ENCODE measurements at regions not wholly inside any gene's neighbourhood (a gene's known extent, or its start where the extent isn't known, plus 50 kb on each side); places are given as distances from the start of the nearest gene placed in this dataset.

DNA sequence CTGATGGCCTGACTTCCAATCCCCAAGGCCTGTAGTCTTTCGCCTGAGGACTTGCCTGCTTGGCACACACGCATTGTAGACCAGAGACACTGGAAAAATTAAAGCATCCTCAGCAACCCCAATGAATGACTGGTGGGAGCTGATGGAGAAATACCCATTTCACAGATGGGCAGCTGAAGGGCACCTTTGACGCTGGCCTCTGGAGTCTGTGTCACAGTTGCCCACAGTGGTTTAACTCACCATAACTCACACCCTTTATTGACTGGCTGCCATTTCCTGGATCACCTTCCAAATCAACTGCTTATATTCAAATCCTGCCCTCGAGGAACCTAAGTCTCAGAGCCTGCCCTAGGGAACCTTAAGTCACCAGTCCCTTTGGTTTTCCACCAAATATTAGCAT, 183.1 kb downstream of the SHQ1 start:
- H3K4ac ChIP-seq (ENCODE audit: low read depth, low read length) = no peak overlapping the region
- no peaks in the 10 kb centered on the region for H3K27me3 ChIP-seq (ENCODE audit: insufficient read depth, low read length)
- H4K91ac ChIP-seq (ENCODE audit: insufficient read length, low read depth, low read length) = no peak overlapping the region
- no peaks in the 10 kb centered on the region for H3K79me1 ChIP-seq (ENCODE audit: insufficient read depth, low read depth, low read length, poor library complexity, severe bottlenecking)
- Mint-ChIP-seq H3K36me3 (ENCODE audit: insufficient read depth in 1 of 3, low read depth in 3 of 3) (no peaks in the 10 kb centered on the region), H3K9me3 (peaks cover 0 to 4% of the 10 kb centered on the region in 2 experiments; a peak in 1 of 5 replicates), H3K4me3 (no peak overlapping the region), H3K27ac (no peak overlapping the region), H3K27me3 (ENCODE audit: low read depth) (no peaks in the 10 kb centered on the region; the same call in 1 of the 2 replicates), H3K4me1 (peaks cover 4 to 13% of the 10 kb centered on the region in 2 experiments)
- H2BK5ac ChIP-seq (ENCODE audit: insufficient read length, low read length) = no peak overlapping the region
- H4K5ac ChIP-seq (ENCODE audit: insufficient read length, low read depth, low read length) = no peak overlapping the region
- no peak overlapping the region for H4K8ac ChIP-seq (replicated peaks; ENCODE audit: insufficient read length, low read depth, low read length)
- no peak overlapping the region for H2BK12ac ChIP-seq (ENCODE audit: insufficient read length, low read depth, low read length)
- no peak overlapping the region for H3K18ac ChIP-seq (ENCODE audit: insufficient read length, low read depth, low read length)
- no peak for DNase-seq
- H3K9me3 ChIP-seq (ENCODE audit: control insufficient read depth, low read depth, low read length) = no peaks in the 10 kb centered on the region
- H3K56ac ChIP-seq (ENCODE audit: insufficient read length, low read depth, low read length) = no peak overlapping the region
- no peak overlapping the region for H2BK15ac ChIP-seq (ENCODE audit: low read depth, low read length)
- H2BK20ac ChIP-seq (ENCODE audit: low read depth, low read length, poor library complexity, severe bottlenecking) = no peak overlapping the region
- no peak overlapping the region for H3K9ac ChIP-seq (ENCODE audit: extremely low read depth, insufficient read length, low read length)
- no peak overlapping the region for H3K14ac ChIP-seq (ENCODE audit: insufficient read depth, low read length)
- H3K23ac ChIP-seq (ENCODE audit: insufficient read length, low read depth, low read length) = no peak overlapping the region
- H3K27ac ChIP-seq (ENCODE audit: insufficient read length, low read depth, low read length) = no peak overlapping the region
- no peaks in the 10 kb centered on the region for H3K4me1 ChIP-seq (ENCODE audit: insufficient read depth, low read length)
- H4K20me1 ChIP-seq (ENCODE audit: control insufficient read depth, insufficient read depth, insufficient read length) = no peaks in the 10 kb centered on the region
- no peak overlapping the region for H3T11ph ChIP-seq (ENCODE audit: low read length)
- no peak overlapping the region for H3K4me2 ChIP-seq (ENCODE audit: insufficient read depth, insufficient read length, low read length)
- H2AFZ ChIP-seq (ENCODE audit: low read length) = no peak overlapping the region
- no peak overlapping the region for H2AK5ac ChIP-seq (ENCODE audit: insufficient read length, low read length)
- no peaks in the 10 kb centered on the region for H3K23me2 ChIP-seq (ENCODE audit: insufficient read length, low read depth, low read length, poor library complexity, severe bottlenecking)
- no peak overlapping the region for H2BK120ac ChIP-seq (ENCODE audit: low read depth, low read length, poor library complexity, severe bottlenecking)
- TF ChIP-seq, protein P1, sequence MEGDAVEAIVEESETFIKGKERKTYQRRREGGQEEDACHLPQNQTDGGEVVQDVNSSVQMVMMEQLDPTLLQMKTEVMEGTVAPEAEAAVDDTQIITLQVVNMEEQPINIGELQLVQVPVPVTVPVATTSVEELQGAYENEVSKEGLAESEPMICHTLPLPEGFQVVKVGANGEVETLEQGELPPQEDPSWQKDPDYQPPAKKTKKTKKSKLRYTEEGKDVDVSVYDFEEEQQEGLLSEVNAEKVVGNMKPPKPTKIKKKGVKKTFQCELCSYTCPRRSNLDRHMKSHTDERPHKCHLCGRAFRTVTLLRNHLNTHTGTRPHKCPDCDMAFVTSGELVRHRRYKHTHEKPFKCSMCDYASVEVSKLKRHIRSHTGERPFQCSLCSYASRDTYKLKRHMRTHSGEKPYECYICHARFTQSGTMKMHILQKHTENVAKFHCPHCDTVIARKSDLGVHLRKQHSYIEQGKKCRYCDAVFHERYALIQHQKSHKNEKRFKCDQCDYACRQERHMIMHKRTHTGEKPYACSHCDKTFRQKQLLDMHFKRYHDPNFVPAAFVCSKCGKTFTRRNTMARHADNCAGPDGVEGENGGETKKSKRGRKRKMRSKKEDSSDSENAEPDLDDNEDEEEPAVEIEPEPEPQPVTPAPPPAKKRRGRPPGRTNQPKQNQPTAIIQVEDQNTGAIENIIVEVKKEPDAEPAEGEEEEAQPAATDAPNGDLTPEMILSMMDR (conservative IDR thresholded peaks at IDR 0.05) = no peak
- no peaks in the 10 kb centered on the region for H3K79me2 ChIP-seq (ENCODE audit: insufficient read depth, low read length)
- WGBS (ENCODE audit: extremely low coverage, insufficient read length, low lambda C conversion rate) = no CpG with 5 or more reads among the region's 4 CpGs

Measured in H9 (cell line).